HG03378 (cell line): ENCODE measurements at regions not wholly inside any gene's neighbourhood (a gene's known extent, or its start where the extent isn't known, plus 50 kb on each side); places are given as distances from the start of the nearest gene placed in this dataset.

Experiments
- ATAC-seq: cut with Tn5 transposase; IDR thresholded peaks from one replicate; pipeline ENCODE4 v1.9.1; 2021; ENCODE audit warnings: mild to moderate bottlenecking, moderate library complexity; ENCODE audit not compliant: unreplicated experiment

GRCh38 chr5:62000646-62001045 is 305.4 kb upstream of the KIF2A start:
- ATAC-seq = no peak

GRCh38 chr5:62001640-62002039 is 304.4 kb upstream of the KIF2A start:
- no peak for ATAC-seq

GRCh38 chr5:62002436-62002835 is 303.6 kb upstream of the KIF2A start:
- ATAC-seq = no peak

GRCh38 chr5:62005551-62005950 is 300.5 kb upstream of the KIF2A start:
- ATAC-seq = no peak

GRCh38 chr5:62007457-62007856 is 298.5 kb upstream of the KIF2A start:
- ATAC-seq = no peak

- ATAC-seq = no peak
Observed at GRCh38 chr5:62011089-62011664, 294.8 kb upstream of the KIF2A start.

- ATAC-seq = no peak
Observed at GRCh38 chr5:62017092-62017491, 288.9 kb upstream of the KIF2A start.

- ATAC-seq = no peak
Observed at GRCh38 chr5:62029303-62029702, 276.7 kb upstream of the KIF2A start.

- no peak for ATAC-seq
Observed at GRCh38 chr5:62030326-62030725, 275.7 kb upstream of the KIF2A start.

- no peak for ATAC-seq
Observed at GRCh38 chr5:62038024-62038423, 268.0 kb upstream of the KIF2A start.

GRCh38 chr5:62041156-62041756 is 264.8 kb upstream of the KIF2A start:
- ATAC-seq = no peak

GRCh38 chr5:62042007-62042406 is 264.0 kb upstream of the KIF2A start:
- ATAC-seq = no peak

GRCh38 chr5:62043289-62044280 is 262.4 kb upstream of the KIF2A start:
- ATAC-seq = no peak

GRCh38 chr5:62044989-62045388 is 261.0 kb upstream of the KIF2A start:
- no peak for ATAC-seq

GRCh38 chr5:62046191-62046590 is 259.8 kb upstream of the KIF2A start:
- no peak for ATAC-seq

GRCh38 chr5:62051747-62052146 is 254.3 kb upstream of the KIF2A start:
- no peak for ATAC-seq

- ATAC-seq = no peak
Observed at GRCh38 chr5:62059960-62060359, 246.0 kb upstream of the KIF2A start.

- no peak for ATAC-seq
Observed at GRCh38 chr5:62065050-62065449, 241.0 kb upstream of the KIF2A start.

GRCh38 chr5:62066761-62067277 is 239.2 kb upstream of the KIF2A start:
- ATAC-seq = no peak

- ATAC-seq = no peak
Observed at GRCh38 chr5:62068554-62068953, 237.5 kb upstream of the KIF2A start.

GRCh38 chr5:62077387-62077786 is 228.6 kb upstream of the KIF2A start:
- no peak for ATAC-seq
